Activated CD4-positive, CD25-positive, alpha-beta regulatory T cell treated with anti-CD3 and anti-CD28 coated beads, Interleukin-2, amount 50 U/mL, for 24 hours (primary cell): ENCODE measurements at regions not wholly inside any gene's neighbourhood (a gene's known extent, or its start where the extent isn't known, plus 50 kb on each side); places are given as distances from the start of the nearest gene placed in this dataset.
"Not testable (repeated sequence)": the region's sequence is repeated elsewhere in the genome, so short reads cannot be mapped to it uniquely, and the experiment has no call there.

Source experiments
- ATAC-seq, 2 donors: fragments of 150-1000 bp; cut with Tn5 transposase; one replicate each; pipeline ENCODE4 v1.10.0; 2021; ENCODE audit warnings: mild to moderate bottlenecking in 1 of 2, moderate library complexity in 1 of 2

DNA sequence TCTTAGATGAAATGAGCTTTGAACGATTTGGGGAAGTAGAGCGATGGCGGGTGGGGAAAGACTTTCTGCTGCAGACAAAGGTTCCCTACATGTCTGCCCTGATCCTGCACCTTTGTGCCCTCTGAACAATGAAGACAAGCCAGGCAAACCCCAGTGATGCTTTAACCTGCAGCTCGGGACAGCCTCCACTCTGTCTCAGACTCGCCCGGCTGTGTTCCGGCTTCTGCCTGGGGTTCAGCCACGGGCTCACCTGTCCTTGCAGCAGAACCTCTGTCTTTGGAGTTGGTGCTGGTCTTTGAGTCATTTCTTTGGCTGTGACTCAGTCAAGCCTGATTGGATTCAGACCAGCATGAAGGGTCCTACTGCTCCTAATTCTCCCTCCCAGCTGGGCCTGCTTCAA, 823.6 kb upstream of the TPTE start:
- ATAC-seq: not testable (repeated sequence)

DNA sequence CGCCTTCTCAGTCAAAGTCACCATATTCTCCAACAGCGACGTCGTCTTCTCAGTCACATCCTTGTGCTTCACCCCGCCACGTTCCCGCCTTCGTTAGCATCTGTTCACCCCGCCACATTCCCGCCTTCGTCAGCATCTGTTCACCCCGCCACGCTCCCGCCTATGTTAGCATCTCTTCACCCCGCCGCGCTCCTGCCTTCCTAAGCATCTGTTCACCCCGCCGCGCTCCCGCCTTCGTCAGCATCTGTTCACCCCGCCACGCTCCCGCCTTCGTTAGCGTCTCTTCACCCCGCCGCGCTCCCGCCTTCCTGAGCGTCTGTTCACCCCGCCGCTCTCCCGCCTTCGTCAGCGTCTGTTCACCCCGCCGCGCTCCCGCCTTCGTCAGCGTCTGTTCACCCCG, 816.4 kb upstream of the TPTE start:
- not testable (repeated sequence) for ATAC-seq

DNA sequence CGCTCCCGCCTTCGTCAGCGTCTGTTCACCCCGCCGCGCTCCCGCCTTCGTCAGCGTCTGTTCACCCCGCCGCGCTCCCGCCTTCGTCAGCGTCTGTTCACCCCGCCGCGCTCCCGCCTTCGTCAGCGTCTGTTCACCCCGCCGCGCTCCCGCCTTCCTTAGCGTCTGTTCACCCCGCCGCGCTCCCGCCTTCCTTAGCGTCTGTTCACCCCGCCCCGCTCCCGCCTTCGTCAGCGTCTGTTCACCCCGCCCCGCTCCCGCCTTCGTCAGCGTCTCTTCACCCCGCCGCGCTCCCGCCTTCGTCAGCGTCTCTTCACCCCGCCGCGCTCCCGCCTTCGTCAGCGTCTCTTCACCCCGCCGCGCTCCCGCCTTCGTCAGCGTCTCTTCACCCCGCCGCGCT, 815.9 kb upstream of the TPTE start:
- not testable (repeated sequence) for ATAC-seq

DNA sequence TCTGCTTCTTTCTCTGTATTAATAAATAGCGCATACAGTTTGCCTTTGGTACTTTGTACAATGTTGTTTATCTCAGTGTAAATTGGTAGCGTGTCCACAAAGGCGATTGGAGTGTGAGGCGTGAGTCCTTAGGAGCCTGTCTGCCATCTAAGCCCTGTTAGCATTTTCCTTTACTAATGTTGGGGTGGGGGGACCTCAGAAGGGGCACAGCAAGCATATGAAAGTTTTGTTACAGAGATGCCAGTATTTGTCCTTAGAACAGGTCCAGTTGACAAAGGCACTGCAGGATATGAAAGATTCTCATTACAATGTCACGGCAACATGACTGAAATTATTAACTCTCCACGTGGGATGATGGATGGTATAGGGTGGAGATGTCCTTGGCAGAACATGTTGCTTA, 796.8 kb upstream of the TPTE start:
- ATAC-seq: not testable (repeated sequence)

DNA sequence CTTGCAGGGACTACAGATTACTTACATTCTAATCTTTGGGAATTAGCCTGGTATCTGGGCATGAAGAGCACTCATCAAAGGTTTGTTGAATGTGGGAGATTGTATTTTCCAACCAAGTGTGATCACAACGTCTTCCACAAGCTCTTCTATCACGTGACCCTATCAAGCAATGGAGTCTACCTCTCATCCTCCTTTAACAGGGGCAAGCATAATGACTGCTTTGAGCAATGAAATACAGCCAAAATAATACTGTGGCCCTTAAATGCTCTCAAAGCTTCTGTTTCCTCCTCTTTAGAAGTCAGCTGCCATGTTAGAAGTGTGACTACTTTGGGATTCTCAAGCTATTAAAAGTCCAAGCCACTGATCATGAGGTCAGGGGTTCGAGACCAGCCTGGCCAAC, 794.2 kb upstream of the TPTE start:
- ATAC-seq: not testable (repeated sequence)

DNA sequence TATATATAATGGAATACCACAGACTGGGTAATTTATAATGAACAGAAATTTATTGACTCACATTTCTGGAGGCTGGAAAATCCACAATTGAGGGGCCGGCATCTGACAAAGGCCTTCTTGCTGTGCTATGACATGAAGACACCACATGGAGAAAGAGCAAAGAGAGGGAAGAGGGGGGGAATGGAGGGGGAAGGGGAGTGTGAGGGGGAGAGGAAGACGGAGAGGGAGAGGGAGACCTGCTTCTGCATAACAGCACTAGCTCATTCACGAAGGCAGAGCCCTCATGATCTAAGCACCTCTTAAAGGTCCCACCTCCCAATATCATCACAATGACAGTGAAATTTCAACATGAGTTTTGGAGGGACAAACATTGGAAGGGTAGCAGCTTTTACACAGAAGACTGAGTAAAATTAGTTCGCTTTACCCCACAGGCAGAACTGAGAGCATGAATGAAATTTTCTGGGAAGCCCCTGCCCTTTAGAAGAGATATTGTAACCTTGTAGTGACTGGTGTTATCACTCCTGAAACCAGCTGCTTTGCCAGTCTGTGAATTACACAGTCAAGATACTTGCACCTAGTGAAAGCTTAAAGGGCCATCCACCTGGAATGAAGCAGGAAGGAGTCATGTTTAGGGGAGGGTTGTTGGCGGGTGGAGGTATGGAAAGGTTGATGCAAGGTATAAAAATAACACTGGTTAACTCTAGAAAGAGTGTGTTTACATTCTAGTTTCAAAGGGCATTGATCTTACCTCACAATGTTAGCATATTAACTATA, 793.0 kb upstream of the TPTE start:
- ATAC-seq: peak in 1 of 2 donors; percentile 10

DNA sequence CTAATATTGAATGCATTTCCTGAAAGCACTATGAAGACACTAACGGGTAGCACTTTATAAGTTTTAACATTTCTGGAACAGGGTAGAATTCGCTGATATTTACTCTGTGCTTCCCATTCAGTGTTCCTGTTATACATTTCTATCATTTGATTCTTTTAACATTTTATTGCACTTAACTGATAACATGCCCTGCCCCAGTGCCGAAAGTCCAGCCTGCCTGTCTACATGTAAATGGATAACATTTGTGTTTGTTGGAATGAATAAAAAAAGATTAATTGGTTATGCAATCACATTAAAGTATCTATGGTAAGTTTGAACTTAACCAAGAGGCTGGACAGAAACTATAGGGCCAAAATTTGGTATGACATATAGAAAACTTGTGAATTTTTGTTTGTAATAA, 790.5 kb upstream of the TPTE start:
- no peak for ATAC-seq

DNA sequence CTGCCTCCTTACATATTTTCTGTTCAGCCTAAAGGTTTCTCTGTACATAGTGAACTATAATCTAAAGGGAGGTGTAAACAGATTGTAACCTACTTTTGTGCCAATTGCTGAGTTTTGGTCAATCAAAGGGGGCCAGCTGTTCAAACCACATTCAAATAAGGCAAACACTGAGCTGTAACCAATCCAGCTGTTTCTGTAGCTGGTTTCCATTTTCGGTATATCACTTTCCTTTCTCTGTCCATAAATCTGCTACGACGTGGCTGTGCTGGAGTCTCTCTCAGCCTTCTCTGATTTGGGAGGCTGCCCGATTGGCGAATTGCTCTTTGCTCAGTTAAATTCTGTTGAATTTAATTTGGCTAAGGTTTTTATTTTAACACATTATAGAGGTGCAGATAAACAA, 790.1 kb upstream of the TPTE start:
- not testable (repeated sequence) for ATAC-seq

DNA sequence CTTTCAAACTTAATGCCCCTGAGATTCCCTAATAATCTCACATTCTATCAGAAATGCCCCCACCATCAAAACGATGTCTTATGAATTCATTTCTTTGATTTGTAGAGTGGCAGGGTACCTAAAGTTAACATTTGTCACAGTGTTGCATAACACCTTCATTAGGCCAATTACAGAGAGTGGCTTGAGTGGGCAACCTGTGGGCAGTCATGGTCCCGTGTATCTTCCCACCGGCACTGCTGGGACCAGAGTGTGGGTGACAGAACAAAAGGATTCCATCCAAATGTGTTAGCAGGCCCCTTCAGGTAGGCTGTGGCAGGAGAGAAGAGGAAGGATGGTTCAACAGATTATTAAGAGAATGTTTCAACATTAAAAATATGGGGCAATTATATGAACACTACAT, 788.8 kb upstream of the TPTE start:
- ATAC-seq: not testable (repeated sequence)

DNA sequence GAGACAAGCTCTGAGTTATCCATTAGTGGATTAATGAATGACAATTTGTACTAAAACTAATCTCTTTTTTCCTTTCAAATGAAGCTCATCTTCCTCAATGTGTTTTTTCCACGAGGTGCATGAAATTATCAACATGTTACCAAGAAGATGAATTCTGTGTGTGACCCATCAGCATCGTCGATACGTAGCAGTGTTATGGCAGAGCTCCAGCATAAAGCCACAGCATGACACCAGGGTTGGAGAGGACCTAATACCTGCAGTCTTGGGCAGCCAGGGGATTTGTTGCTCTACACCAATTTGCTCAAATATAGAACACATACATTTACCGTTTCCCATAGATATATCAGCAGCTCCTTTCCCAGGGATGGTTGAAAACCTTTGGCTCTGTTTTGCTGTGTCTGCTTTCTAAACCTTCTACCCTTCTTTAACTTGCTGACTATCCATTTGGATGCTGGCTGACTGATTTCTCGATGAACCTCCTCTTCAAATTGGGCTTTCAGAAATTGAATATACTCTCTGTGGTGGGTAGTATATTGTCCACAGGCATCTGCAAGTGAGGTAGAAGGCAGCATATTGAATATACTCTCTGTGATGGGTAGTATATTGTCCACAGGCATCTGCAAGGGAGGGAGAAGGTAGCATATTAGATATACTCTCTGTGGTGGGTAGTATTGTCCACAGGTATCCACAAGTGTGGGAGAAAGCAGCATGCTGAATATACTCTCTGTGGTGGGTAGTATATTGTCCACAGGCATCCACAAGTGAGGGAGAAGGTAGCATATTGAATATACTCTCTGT, 787.4 kb upstream of the TPTE start:
- ATAC-seq: not testable (repeated sequence)

DNA sequence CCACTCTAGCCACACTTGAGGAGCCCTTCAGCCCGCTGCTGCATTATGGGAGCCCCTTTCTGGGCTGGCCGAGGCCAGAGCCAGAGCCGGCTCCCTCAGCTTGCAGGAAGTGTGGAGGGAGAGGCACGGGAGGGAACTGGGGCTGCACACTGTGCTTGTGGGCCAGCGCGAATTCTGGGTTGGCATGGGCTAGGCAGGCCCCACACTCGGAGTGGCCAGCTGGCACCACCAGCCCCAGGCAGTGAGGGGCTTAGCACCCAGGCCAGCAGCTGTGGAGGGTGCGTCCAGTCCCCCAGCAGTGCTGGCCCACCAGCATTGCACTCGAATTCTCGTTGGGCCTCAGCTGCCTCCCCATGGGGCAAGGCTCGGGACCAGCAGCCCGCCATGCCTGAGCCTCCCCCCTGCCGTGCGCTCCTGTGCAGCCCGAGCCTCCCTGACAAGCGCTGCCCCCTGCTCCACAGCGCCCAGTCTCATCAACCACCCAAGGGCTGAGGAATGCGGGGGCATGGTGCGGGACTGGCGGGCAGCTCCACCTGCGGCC, 785.9 kb upstream of the TPTE start:
- ATAC-seq: peak in 1 of 2 donors; percentile 11

DNA sequence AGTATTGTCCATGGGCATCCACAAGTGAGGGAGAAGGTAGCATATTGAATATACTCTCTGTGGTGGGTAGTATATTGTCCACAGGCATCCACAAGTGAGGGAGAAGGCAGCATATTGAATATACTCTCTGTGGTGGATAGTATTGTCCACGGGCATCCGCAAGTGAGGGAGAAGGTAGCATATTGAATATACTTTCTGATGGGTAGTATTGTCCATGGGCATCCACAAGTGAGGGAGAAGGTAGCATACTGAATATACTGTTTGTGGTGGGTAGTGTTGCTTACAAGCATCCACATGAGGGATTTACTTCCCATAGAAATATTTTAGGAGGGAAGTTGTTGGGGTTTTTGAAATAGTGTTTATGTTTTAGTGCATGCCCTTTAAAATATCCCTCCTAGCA, 784.1 kb upstream of the TPTE start:
- not testable (repeated sequence) for ATAC-seq

DNA sequence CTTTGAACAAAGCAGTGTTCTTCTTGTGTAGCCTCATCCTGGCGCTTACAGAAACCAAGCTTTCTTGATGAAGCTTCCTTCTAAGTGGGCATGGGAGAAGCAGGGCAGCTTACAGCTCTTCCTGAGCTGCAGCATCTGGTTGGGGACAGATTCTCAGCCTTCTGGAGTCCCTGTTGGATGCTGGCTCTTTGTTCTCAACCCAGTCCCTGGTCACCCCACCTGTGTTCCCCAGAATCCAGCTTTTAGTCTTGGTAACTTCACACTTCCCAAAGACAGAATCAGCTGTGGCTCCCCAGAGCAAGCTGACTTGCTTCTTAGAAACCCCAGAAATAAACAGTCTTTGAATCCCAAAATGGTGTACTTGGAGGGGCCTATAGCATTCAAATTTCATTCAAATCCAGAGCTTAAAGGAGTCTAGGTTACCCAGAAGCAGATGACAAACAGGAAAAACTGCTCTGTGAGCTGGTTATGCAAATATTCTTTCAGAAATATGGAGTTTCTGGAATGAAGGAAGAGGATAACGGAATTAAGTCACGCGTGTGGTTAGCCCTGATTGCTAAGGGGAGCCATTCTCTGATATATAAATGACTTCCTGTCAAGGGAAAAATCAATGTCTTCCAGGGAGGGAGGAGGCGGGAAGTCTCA, 783.4 kb upstream of the TPTE start:
- ATAC-seq: not testable (repeated sequence)

DNA sequence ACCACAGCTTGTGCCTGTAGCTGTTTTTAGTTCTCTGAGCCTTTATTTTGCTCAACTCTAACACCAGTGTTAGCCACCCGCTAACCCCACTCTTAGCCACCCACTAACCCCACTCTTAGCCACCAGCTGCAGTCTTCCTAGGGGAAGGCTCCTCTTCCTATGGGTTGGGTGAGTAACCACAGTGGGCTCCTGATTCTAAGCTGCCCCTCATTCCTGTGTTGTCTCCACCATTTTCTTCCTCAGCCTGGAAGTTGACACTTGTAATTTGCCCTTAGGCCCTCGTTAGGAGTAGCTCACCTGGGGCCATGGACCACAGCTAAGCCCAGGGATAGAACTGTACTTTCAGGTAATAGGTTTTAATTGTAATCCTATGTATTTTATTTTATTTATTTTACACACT, 782.9 kb upstream of the TPTE start:
- no peak for ATAC-seq

DNA sequence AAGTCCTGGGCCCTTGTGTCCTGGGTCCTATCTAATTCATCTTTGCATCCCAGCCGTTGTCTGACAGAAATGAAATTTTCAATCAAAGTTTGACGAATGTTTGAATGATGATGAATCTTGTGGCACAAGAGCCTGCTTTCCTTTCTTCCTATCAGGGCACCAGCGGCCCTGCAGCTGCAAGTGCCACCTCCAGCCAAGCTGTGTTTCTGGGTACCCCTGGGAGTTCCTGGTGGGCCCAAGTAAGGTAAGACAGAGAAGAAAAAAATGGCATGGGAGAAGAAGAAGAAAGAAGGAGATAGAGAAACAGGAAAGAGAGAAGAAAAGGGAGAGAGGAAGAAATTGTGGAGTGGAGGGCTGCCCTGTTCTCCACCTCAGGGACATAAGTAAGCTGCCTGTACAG, 782.1 kb upstream of the TPTE start:
- ATAC-seq: no peak

DNA sequence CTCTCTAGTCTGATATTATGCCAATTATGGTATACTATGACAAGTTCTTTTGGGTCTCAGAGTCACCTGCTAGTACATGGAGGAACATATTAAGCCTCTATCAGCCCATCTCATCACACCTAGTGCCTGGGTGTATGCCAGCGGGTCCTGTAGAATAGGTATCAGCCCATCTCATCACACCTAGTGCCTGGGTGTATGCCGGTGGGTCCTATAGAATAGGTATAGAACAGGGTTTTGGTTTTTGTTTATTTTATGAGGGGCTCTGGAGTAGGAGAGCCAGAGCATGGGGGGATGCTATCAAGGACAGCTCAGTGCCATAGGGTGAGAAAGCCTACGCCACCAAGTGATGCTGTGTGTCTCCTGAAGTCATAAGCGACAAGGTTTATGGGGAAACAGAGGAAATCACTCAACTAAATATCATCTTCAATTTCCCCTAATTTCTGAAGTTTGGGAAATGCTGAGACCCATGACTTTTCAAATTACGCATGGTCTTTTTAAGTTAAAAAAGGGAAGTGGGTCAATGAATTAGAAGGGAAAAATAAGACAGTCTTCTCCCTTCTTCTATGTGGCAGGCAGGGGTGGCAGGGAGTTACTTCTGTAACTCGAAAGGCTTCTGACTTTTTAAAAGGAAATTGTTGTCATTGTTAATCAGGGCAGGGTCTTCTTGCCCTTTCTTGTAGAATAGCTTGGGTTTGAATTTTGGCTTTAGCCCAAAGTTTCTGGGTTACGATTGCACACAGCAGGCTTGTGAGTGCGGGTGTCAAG, 781.0 kb upstream of the TPTE start:
- not testable (repeated sequence) for ATAC-seq

DNA sequence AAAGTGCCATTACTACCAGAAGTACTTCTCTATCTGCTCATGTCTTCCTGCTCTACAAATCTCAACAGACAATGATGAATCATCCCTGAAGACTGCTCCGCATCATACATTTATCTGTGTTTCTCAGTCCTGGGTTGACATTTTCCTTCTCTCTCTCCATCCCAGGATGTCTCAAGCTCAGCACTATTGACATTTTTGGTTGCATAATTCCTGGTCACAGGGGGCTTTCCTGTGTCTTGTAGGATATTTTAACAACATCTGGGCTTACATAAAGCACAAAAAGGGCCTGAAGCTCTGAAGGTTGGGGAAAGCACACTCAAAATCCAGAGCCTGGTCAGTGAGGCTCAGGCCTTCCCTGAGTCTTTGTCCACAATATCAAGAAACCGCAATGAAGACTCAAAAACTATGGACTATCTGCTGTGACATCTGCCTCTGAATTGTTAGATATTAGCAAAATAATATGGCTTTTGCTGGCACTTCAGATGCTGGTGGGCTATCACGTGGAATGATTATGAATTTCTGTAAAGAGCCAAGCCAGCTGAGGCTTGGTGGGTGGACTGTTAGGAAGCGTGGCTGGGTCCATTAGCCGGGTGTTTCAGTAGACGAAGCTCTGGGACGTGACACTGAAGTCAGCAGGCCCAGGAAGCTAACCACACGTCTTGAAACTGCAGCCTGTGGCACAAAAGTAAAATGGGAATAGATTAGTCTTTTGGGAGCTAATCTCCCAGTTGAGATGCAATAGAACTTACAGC, 780.2 kb upstream of the TPTE start:
- not testable (repeated sequence) for ATAC-seq

DNA sequence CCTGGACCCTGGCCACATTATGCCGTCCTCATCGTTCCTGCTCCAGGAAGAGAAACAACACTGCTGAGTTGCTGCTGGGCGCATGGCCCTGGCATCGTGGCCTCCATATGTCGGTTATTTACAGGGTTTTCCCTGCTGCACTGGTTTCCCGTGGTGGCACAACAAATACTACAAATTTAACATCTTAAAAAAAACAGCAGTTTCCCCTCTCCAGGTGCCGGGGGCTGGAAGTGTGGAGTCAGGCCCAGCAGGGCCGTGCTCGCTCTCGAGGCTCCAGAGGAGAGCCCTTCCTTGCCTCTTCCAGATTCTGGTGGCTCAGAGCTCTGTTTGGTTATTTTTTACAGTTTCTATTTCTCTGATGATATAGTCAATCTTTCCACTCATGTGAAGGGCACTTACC, 777.8 kb upstream of the TPTE start:
- ATAC-seq: not testable (repeated sequence)

DNA sequence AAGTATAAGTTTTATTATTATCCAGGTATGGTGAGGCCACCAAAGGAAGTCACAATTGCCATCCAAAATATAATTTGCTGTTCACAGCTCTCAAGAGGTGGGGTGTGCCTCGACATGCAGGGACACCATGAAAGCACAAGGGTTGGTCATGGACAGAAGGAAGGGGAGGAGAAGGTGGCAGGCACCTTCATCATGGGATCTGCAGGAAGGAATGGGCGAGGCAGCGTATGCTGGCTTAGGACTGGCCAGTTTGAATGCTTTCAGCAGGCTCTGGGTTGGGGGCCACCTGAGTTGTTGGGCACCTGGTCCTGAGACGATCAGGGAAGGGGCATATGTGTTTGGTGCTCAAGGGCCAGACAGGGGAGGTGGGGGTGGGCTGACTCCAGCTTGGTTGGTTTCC, 777.2 kb upstream of the TPTE start:
- ATAC-seq: not testable (repeated sequence)

DNA sequence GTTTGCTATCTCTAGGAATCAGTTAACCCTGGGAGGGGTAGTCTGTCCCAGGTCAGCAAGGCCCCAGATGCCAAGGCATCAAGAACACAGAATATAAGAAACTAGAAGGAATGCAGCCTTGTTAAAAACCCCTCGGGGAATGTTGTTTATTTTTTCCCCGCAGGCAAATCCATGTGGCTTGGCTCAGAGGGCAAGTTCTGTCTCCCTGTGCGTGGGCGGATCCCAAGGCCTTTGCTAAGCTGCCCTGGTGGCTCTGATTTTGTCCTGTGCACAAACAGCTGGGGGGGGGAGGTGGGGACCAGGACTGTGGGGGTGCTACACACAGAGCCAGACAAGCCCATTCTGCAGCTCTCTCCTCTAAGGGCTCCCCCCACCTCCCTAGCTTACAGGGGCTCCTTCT, 776.8 kb upstream of the TPTE start:
- ATAC-seq: not testable (repeated sequence)

DNA sequence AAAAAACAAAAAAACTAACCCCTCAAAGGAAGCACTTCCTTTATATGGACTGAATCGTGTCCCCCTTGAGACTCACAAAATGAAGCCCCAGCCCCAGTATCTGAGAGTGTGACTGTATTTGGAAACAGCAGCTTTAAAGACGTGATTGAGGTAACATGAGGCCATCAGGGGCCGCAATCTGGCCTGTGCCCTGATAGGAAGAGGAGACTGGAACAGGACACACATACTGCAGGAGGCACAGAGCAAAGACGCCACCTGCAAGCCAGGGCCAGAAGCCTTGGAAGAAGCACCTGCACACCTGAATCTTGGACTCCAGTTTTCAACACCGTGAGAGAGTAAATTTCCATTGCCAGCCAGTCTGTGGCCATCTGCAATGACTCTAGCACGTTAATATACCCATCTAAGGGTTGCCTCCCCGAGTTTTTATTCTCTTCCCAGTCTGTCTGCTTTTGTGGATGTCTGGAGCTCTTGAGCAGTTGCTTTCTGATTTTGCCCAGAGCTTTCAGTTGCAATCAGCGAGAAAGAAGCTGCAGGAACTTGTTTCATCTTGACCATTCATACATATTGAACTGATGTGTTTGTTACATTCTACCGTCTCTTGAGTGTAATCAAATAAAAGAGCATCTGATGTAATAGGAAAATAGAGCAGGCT, 775.8 kb upstream of the TPTE start:
- ATAC-seq: not testable (repeated sequence)
